Testis (tissue), 2 donors: ENCODE measurements at regions not wholly inside any gene's neighbourhood (a gene's known extent, or its start where the extent isn't known, plus 50 kb on each side); places are given as distances from the start of the nearest gene placed in this dataset.

Source experiments
- POLR2A ChIP-seq: fragments of 450-650 bp; IDR thresholded peaks from one replicate; pipeline ENCODE4 v1.6.1; 2017; ENCODE audit warnings: antibody characterized with exemption, mild to moderate bottlenecking, moderate library complexity
- TF ChIP-seq, protein P1 (sequence below), 3 experiments: fragments of 450-650 bp in 2 of 3; fragments of 200-600 bp in 1 of 3; sonication (generic) in 1 of 3; IDR thresholded peaks; one replicate each; pipeline ENCODE4 v1.5.1; 2016 to 2019; ENCODE audit warnings: antibody characterized with exemption in 3 of 3, mild to moderate bottlenecking in 2 of 3, moderate library complexity in 1 of 3

DNA sequence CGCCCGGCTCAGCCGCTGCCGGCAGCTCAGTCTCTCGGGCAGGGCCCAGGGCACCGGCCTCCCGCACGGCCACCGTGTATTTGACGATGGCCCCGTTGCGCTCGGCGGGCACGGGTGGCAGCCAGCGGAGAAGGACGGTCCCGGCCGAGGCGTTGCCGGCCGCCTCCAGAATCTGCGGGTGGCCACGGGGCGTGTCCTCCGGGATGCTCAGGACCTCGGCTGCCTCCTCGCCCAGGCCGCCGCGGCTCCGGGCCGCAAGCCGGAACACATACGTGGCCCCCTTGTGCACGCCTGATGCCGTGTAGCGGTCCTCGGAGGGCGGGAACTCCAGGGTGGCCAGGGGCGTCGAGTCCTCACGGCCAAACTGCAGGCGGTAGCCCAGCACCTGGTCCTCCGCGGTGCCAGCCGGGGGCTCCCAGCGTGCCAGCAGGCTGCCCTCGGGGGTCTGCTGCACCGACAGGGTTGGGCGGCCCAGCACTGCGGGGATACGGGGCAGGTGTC is 117.7 kb downstream of the PTPRS start:
- no peak for TF ChIP-seq POLR2A
- TF ChIP-seq, protein P1, sequence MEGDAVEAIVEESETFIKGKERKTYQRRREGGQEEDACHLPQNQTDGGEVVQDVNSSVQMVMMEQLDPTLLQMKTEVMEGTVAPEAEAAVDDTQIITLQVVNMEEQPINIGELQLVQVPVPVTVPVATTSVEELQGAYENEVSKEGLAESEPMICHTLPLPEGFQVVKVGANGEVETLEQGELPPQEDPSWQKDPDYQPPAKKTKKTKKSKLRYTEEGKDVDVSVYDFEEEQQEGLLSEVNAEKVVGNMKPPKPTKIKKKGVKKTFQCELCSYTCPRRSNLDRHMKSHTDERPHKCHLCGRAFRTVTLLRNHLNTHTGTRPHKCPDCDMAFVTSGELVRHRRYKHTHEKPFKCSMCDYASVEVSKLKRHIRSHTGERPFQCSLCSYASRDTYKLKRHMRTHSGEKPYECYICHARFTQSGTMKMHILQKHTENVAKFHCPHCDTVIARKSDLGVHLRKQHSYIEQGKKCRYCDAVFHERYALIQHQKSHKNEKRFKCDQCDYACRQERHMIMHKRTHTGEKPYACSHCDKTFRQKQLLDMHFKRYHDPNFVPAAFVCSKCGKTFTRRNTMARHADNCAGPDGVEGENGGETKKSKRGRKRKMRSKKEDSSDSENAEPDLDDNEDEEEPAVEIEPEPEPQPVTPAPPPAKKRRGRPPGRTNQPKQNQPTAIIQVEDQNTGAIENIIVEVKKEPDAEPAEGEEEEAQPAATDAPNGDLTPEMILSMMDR (IDR thresholded peaks at IDR 0.05), result no peak
